OCI-LY7 (cell line): ENCODE measurements at regions not wholly inside any gene's neighbourhood (a gene's known extent, or its start where the extent isn't known, plus 50 kb on each side); places are given as distances from the start of the nearest gene placed in this dataset.

Experiments
- BruUV-seq: library from RNA; stranded (reverse); fragments of 400-500 nt; replicated peaks from 2 replicates; lab custom pipeline; 2021; lab: Mats Ljungman, UMichigan
- CTCF ChIA-PET: fragments of 300-600 bp; sonication (Branson Sonifier 250); formaldehyde crosslinking; loops from one replicate; lab custom pipeline; 2022; ENCODE audit warnings: antibody characterized with exemption; ENCODE audit not compliant: unreplicated experiment; lab: Charles Lee
- POLR2A ChIA-PET: fragments of 300-600 bp; sonication (Branson Sonifier 250); formaldehyde crosslinking; loops from one replicate; lab custom pipeline; 2022; ENCODE audit warnings: antibody characterized with exemption; lab: Charles Lee
- DNase-seq: peaks from one replicate; pipeline ENCODE4 v3.0.0-alpha.2; 2015; ENCODE audit warnings: low spot score
- H2AFZ ChIP-seq: fragments of 200-600 bp; sonication (generic), shearing (Covaris generic); 2 replicates; pipeline ENCODE4 v1.6.1; 2014; ENCODE audit warnings: mild to moderate bottlenecking, antibody characterized with exemption, low read length, moderate library complexity
- H3K27ac ChIP-seq: fragments of 200-600 bp; sonication (generic); 2 replicates; pipeline ENCODE4 v1.5.1; 2014; ENCODE audit warnings: mixed run types, low read depth, mild to moderate bottlenecking, moderate library complexity, low read length, inconsistent platforms; ENCODE audit not compliant: poor library complexity, severe bottlenecking
- H3K36me3 ChIP-seq: fragments of 200-600 bp; sonication (generic); 2 replicates; pipeline ENCODE4 v1.6.1; 2014; ENCODE audit warnings: mild to moderate bottlenecking, antibody characterized with exemption, low read length, moderate library complexity, mixed read lengths; ENCODE audit not compliant: insufficient read depth
- H3K4me1 ChIP-seq: fragments of 200-600 bp; sonication (generic); 2 replicates; pipeline ENCODE4 v1.5.1; 2014; ENCODE audit warnings: mild to moderate bottlenecking, low read length; ENCODE audit not compliant: insufficient read depth, poor library complexity, severe bottlenecking
- H3K4me2 ChIP-seq: fragments of 200-600 bp; sonication (generic); 2 replicates; pipeline ENCODE4 v1.6.1; 2014; ENCODE audit warnings: mild to moderate bottlenecking, low read length
- H3K4me3 ChIP-seq: fragments of 200-600 bp; sonication (generic); 2 replicates; pipeline ENCODE4 v1.5.1; 2014; ENCODE audit warnings: mild to moderate bottlenecking, low read depth, low read length; ENCODE audit not compliant: poor library complexity, severe bottlenecking
- H3K79me2 ChIP-seq: fragments of 200-600 bp; sonication (generic); 2 replicates; pipeline ENCODE4 v1.6.1; 2016; ENCODE audit warnings: low read depth, mild to moderate bottlenecking, low read length, moderate library complexity, mixed read lengths; ENCODE audit not compliant: insufficient read depth
- H3K9me2 ChIP-seq: fragments of 200-600 bp; sonication (generic); 2 replicates; pipeline ENCODE4 v1.6.1; 2016; ENCODE audit warnings: mild to moderate bottlenecking, low read length, mixed read lengths; ENCODE audit not compliant: insufficient read depth
- H3K9me3 ChIP-seq: fragments of 200-600 bp; sonication (generic); 2 replicates; pipeline ENCODE4 v1.6.1; 2014; ENCODE audit warnings: mild to moderate bottlenecking, mixed run types, low read length, mixed read lengths
- H4K20me1 ChIP-seq: fragments of 200-600 bp; sonication (generic); 2 replicates; pipeline ENCODE4 v1.6.1; 2014; ENCODE audit warnings: mild to moderate bottlenecking, antibody characterized with exemption, low read length, moderate library complexity, mixed read lengths; ENCODE audit not compliant: insufficient read depth
- EZH2phosphoT487 ChIP-seq: fragments of 200-600 bp; sonication (generic); IDR thresholded peaks from 2 replicates; pipeline ENCODE4 v1.6.1; 2018; ENCODE audit warnings: low read depth, borderline replicate concordance, mild to moderate bottlenecking, mixed run types, antibody characterized with exemption, low read length, moderate library complexity, mixed read lengths
- intact Hi-C: fragments of 100-400 bp; cut with micrococcal nuclease; formaldehyde crosslinking; loops from one replicate; pipeline ENCODE4 v1.10.0; 2022; ENCODE audit not compliant: unreplicated experiment
- TF ChIP-seq, protein P1 (sequence below): fragments of 200-600 bp; sonication (generic); conservative IDR thresholded peaks from 2 replicates; pipeline ENCODE4 v1.5.1; 2014; ENCODE audit warnings: mild to moderate bottlenecking, antibody characterized with exemption, low read length, moderate library complexity, mixed read lengths

GRCh38 chrX:109841869-109842579 is 109.0 kb upstream of the ACSL4 start:
- POLR2A ChIA-PET, result interaction anchor here (0.7 to 0.9 kb wide), 2 partner anchors 93 to 129 kb away, joined by 3 to 4 read pairs; no protein-coding TSS in a partner anchor
- BruUV-seq, result no TSS peak
- intact Hi-C loops, result no loop called here

GRCh38 chrX:109842611-109843010 is 109.6 kb upstream of the ACSL4 start:
- no TSS peak for BruUV-seq
- H2AFZ ChIP-seq, result no peak overlapping the region
- ChIA-PET POLR2A (interaction anchor here (0.7 to 0.8 kb wide), 2 partner anchors 12 to 93 kb away, joined by 3 read pairs; no protein-coding TSS in a partner anchor), CTCF (no interaction called here)
- no peak overlapping the region for H3K4me3 ChIP-seq
- H3K9me2 ChIP-seq, result no peaks in the 10 kb centered on the region
- no peaks in the 10 kb centered on the region for H3K79me2 ChIP-seq
- no peak overlapping the region for H3K4me2 ChIP-seq
- intact Hi-C loops, result no loop called here
- H3K27ac ChIP-seq, result no peak overlapping the region
- H3K9me3 ChIP-seq, result no peaks in the 10 kb centered on the region
- H3K4me1 ChIP-seq, result no peaks in the 10 kb centered on the region
- DNase-seq, result no peak
- no peak for TF ChIP-seq EZH2phosphoT487
- TF ChIP-seq, protein P1, sequence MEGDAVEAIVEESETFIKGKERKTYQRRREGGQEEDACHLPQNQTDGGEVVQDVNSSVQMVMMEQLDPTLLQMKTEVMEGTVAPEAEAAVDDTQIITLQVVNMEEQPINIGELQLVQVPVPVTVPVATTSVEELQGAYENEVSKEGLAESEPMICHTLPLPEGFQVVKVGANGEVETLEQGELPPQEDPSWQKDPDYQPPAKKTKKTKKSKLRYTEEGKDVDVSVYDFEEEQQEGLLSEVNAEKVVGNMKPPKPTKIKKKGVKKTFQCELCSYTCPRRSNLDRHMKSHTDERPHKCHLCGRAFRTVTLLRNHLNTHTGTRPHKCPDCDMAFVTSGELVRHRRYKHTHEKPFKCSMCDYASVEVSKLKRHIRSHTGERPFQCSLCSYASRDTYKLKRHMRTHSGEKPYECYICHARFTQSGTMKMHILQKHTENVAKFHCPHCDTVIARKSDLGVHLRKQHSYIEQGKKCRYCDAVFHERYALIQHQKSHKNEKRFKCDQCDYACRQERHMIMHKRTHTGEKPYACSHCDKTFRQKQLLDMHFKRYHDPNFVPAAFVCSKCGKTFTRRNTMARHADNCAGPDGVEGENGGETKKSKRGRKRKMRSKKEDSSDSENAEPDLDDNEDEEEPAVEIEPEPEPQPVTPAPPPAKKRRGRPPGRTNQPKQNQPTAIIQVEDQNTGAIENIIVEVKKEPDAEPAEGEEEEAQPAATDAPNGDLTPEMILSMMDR, result no peak
- H4K20me1 ChIP-seq, result no peaks in the 10 kb centered on the region
- H3K36me3 ChIP-seq, result no peaks in the 10 kb centered on the region

More at GRCh38 chrX:109841869-109842579, 109.0 kb upstream of the ACSL4 start:
- no peaks in the 10 kb centered on the region for H3K9me2 ChIP-seq
- no peak for DNase-seq
- no peaks in the 10 kb centered on the region for H3K79me2 ChIP-seq
- no peak overlapping the region for H3K4me2 ChIP-seq
- no peaks in the 10 kb centered on the region for H3K36me3 ChIP-seq
- H4K20me1 ChIP-seq, result no peaks in the 10 kb centered on the region
- no peaks in the 10 kb centered on the region for H3K4me1 ChIP-seq
- H3K27ac ChIP-seq, result no peak overlapping the region
- CTCF ChIA-PET, result no interaction called here
- no peak overlapping the region for H3K4me3 ChIP-seq
- TF ChIP-seq, protein P1, result no peak
- no peak for TF ChIP-seq EZH2phosphoT487
- H3K9me3 ChIP-seq, result no peaks in the 10 kb centered on the region
- no peak overlapping the region for H2AFZ ChIP-seq
